Vagina (tissue), 2 donors: ENCODE measurements at regions not wholly inside any gene's neighbourhood (a gene's known extent, or its start where the extent isn't known, plus 50 kb on each side); places are given as distances from the start of the nearest gene placed in this dataset.

Source experiments
- DNase-seq, 2 donors: peaks; one replicate each; pipeline ENCODE4 v3.0.0-alpha.2; 2017; ENCODE audit errors: extremely low spot score in 2 of 2
- H3K27ac ChIP-seq: fragments of 200-600 bp; sonication (generic); one replicate; pipeline ENCODE4 v1.5.1; 2019
- H3K27me3 ChIP-seq: fragments of 200-600 bp; sonication (generic); one replicate; pipeline ENCODE4 v1.5.1; 2019
- H3K36me3 ChIP-seq, 2 donors: fragments of 200-600 bp; sonication (generic); one replicate each; pipeline ENCODE4 v1.5.1; 2017 to 2019
- H3K4me1 ChIP-seq: fragments of 200-600 bp; sonication (generic); one replicate; pipeline ENCODE4 v1.5.1; 2019
- H3K4me3 ChIP-seq, 2 donors: fragments of 200-600 bp; sonication (generic); 1 replicate in 1 of 2; 2 replicates in 1 of 2; pipeline ENCODE4 v1.5.1; 2016 to 2019
- H3K9me3 ChIP-seq: fragments of 200-600 bp; sonication (generic); one replicate; pipeline ENCODE4 v1.5.1; 2019
- CTCF ChIP-seq, 3 experiments: fragments of 450-650 bp in 2 of 3; fragments of 200-600 bp in 1 of 3; sonication (generic) in 1 of 3; IDR thresholded peaks; one replicate each; pipeline ENCODE4 v1.5.1; 2017 to 2019; ENCODE audit warnings: antibody characterized with exemption in 3 of 3, mild to moderate bottlenecking in 2 of 3, moderate library complexity in 2 of 3
- POLR2A ChIP-seq, 2 donors: fragments of 450-650 bp; IDR thresholded peaks; one replicate each; pipeline ENCODE4 v1.6.1; 2017; ENCODE audit warnings: antibody characterized with exemption in 2 of 2, mild to moderate bottlenecking in 2 of 2, moderate library complexity in 2 of 2
- POLR2AphosphoS5 ChIP-seq, 2 donors: sonication (generic); formaldehyde crosslinking; IDR thresholded peaks; one replicate each; pipeline ENCODE4 v1.9.0; 2017; ENCODE audit warnings: antibody characterized with exemption in 2 of 2, mild to moderate bottlenecking in 2 of 2, low read depth in 1 of 2; ENCODE audit not compliant: insufficient read depth in 1 of 2
- intact Hi-C: fragments of 100-400 bp; cut with DNase I; formaldehyde crosslinking; loops from one replicate; pipeline ENCODE4 v1.15.1; 2023

GRCh38 chr5:169472544-169472943 lies 111.0 kb upstream of the SPDL1 start:
- H3K9me3 ChIP-seq: no peaks in the 10 kb centered on the region
- intact Hi-C loops: no loop called here
- TF ChIP-seq CTCF (IDR thresholded peaks at IDR 0.05) (no peak), POLR2AphosphoS5 (IDR thresholded peaks at IDR 0.05; ENCODE audit: insufficient read depth in 1 of 2, low read depth in 1 of 2) (no peak), POLR2A (IDR thresholded peaks at IDR 0.05) (no peak)
- H3K4me1 ChIP-seq: peaks cover 6% of the 10 kb centered on the region
- H3K4me3 ChIP-seq: no peak overlapping the region
- no peak for DNase-seq
- no peak overlapping the region for H3K27ac ChIP-seq
- no peaks in the 10 kb centered on the region for H3K27me3 ChIP-seq
- H3K36me3 ChIP-seq: no peaks in the 10 kb centered on the region

GRCh38 chr5:169471021-169471420 lies 112.6 kb upstream of the SPDL1 start:
- TF ChIP-seq CTCF (IDR thresholded peaks at IDR 0.05): no peak
- no peak for TF ChIP-seq POLR2AphosphoS5 (IDR thresholded peaks at IDR 0.05; ENCODE audit: insufficient read depth in 1 of 2, low read depth in 1 of 2)
- no peak for TF ChIP-seq POLR2A (IDR thresholded peaks at IDR 0.05)
- intact Hi-C loops: no loop called here
- no peak overlapping the region for H3K4me3 ChIP-seq
- H3K36me3 ChIP-seq: no peaks in the 10 kb centered on the region
- H3K4me1 ChIP-seq: peaks cover 15% of the 10 kb centered on the region
- DNase-seq: no peak
- no peaks in the 10 kb centered on the region for H3K9me3 ChIP-seq
- H3K27ac ChIP-seq: no peak overlapping the region
- no peaks in the 10 kb centered on the region for H3K27me3 ChIP-seq

GRCh38 chr5:169467041-169467771 lies 116.4 kb upstream of the SPDL1 start:
- H3K27ac ChIP-seq: no peak overlapping the region
- no peaks in the 10 kb centered on the region for H3K27me3 ChIP-seq
- H3K4me3 ChIP-seq: no peak overlapping the region
- H3K4me1 ChIP-seq: peaks cover 15% of the 10 kb centered on the region
- no peak for TF ChIP-seq POLR2A (IDR thresholded peaks at IDR 0.05)
- TF ChIP-seq POLR2AphosphoS5 (IDR thresholded peaks at IDR 0.05; ENCODE audit: insufficient read depth in 1 of 2, low read depth in 1 of 2): no peak
- TF ChIP-seq CTCF (IDR thresholded peaks at IDR 0.05): no peak
- H3K9me3 ChIP-seq: no peaks in the 10 kb centered on the region
- intact Hi-C loops: no loop called here
- H3K36me3 ChIP-seq: no peaks in the 10 kb centered on the region
- no peak for DNase-seq

GRCh38 chr5:169460896-169461295 lies 122.7 kb upstream of the SPDL1 start:
- intact Hi-C loops: no loop called here
- DNase-seq: no peak
- no peaks in the 10 kb centered on the region for H3K4me1 ChIP-seq
- TF ChIP-seq POLR2A (IDR thresholded peaks at IDR 0.05) (no peak), POLR2AphosphoS5 (IDR thresholded peaks at IDR 0.05; ENCODE audit: insufficient read depth in 1 of 2, low read depth in 1 of 2) (no peak), CTCF (IDR thresholded peaks at IDR 0.05) (no peak)
- H3K27ac ChIP-seq: no peak overlapping the region
- H3K27me3 ChIP-seq: no peaks in the 10 kb centered on the region
- no peaks in the 10 kb centered on the region for H3K36me3 ChIP-seq
- no peaks in the 10 kb centered on the region for H3K9me3 ChIP-seq
- no peak overlapping the region for H3K4me3 ChIP-seq

GRCh38 chr5:169460123-169460522 lies 123.5 kb upstream of the SPDL1 start:
- no peak for TF ChIP-seq CTCF (IDR thresholded peaks at IDR 0.05)
- TF ChIP-seq POLR2A (IDR thresholded peaks at IDR 0.05): no peak
- no peak for TF ChIP-seq POLR2AphosphoS5 (IDR thresholded peaks at IDR 0.05; ENCODE audit: insufficient read depth in 1 of 2, low read depth in 1 of 2)

More at GRCh38 chr5:169460123-169460522, 123.5 kb upstream of the SPDL1 start:
- no peaks in the 10 kb centered on the region for H3K9me3 ChIP-seq
- no peak for DNase-seq
- H3K27ac ChIP-seq: no peak overlapping the region
- H3K4me3 ChIP-seq: no peak overlapping the region
- H3K4me1 ChIP-seq: no peaks in the 10 kb centered on the region
- no peaks in the 10 kb centered on the region for H3K36me3 ChIP-seq
- no peaks in the 10 kb centered on the region for H3K27me3 ChIP-seq
- intact Hi-C loops: no loop called here
